Endometrium (tissue), 2 donors: ENCODE measurements at regions not wholly inside any gene's neighbourhood (a gene's known extent, or its start where the extent isn't known, plus 50 kb on each side); places are given as distances from the start of the nearest gene placed in this dataset.

Experiments
- FAIRE-seq: peaks from 2 replicates; lab custom pipeline; 2012; peaks lifted over from hg19 to GRCh38; lab: Jason Lieb, UNC
- donor health status: control.
- donor health status: control.

DNA sequence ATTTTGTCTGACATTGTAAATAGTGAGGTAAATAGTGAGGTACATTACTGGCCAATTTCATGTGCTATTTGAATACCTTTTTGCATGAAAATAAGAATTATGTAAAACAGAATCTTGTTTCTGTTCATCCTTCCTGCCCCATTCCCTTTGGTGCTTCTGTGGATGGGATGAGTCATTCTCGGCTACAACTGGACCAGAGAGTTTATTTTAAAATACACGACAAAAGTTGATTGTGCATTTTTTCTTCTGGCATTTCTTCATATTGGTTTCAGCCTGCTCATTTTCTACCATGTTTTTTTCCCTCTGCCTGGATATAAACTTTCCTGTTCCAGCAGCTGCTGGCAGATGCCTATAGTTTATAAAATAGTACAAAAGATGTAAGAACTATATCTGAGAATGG, 107.5 kb downstream of the CYSLTR2 start:
- no peak for FAIRE-seq

DNA sequence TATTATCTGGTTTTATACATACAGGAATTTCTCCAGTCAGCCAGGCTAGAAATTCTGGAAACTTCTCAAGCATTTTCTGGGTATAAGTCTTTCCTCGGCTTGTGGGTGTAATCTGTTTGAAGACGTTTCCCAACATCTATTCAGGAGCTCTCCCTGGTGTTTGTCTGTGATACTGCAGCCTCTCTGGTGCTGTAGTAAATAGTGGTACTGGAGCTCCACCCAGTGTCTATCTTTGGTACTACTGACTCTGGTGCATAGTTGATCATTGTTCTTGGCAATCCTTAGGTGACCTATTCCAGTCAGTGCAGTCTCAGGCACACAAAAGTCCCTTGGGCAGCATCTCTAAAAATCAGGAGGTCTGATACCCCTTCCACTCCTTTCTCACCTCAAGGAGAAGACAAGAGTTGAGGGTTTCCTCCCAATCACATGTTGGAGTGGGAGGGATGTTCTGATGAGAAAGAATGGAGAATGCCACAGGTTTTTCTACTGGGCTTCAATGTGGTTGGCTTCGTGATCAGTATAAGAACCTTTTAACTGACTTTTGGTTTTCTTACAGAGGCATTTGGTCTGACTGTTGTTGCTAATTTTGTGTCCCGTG, 115.5 kb downstream of the CYSLTR2 start:
- peak; percentile 85 for FAIRE-seq

GRCh38 chr13:48770372-48770771, 116.6 kb downstream of the CYSLTR2 start:
- FAIRE-seq = no peak

GRCh38 chr13:48772908-48773307, 119.2 kb downstream of the CYSLTR2 start:
- FAIRE-seq = peak; percentile 23

GRCh38 chr13:48773531-48774275, 120.0 kb downstream of the CYSLTR2 start:
- no peak for FAIRE-seq

GRCh38 chr13:48775285-48775684, 121.6 kb downstream of the CYSLTR2 start:
- FAIRE-seq = no peak

- FAIRE-seq = peak; percentile 76
Observed at GRCh38 chr13:48775804-48776203, 122.1 kb downstream of the CYSLTR2 start.

DNA sequence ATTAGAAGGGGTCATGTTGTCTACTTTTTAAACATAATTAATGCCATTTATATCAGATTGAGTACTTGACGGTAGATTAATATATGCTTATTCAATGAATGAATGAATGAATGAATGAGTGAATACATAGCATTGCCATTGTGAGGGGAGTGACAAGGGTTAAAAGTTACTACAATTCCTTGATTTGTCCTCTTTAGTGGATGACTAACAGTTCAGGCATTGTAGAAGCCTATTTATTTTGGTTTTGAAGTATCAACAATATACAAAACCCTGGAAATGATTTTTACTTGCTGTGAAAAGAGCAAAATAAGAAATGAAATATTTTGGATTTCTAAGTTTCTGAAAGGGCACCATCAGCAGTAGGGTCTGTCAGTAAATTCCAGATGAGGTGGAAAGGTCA, 122.7 kb downstream of the CYSLTR2 start:
- peak; percentile 85 for FAIRE-seq

- no peak for FAIRE-seq
Observed at GRCh38 chr13:48778610-48779009, 124.9 kb downstream of the CYSLTR2 start.

DNA sequence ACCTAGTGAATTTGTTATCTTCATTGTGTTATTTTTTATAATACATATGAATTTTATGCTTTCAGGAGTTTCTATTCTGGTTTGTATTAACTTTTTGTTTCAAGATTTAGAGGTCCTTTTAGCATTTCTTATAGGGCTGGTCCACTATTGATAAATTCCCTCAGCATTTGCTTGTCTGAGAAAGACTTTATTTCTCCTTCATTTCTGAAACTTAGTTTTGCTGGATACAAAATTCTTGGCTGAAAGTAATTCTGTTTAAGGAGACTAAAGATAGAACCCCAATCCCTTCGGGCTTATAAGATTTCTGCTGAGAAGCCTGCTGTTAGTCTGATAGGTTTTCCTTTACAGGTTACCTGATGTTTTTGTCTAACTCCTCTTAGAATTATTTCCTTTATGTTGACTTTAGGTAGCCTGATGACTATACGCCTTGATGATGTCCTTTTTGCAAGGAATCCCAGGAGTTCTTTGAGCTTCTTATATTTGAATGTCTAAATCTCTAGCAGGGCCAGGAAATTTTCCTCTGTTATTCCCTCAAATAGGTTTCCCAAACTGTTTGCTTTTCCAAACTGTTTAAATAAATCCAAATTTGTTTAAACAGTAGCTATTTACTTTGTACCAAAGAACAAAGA, 127.1 kb downstream of the CYSLTR2 start:
- no peak for FAIRE-seq

DNA sequence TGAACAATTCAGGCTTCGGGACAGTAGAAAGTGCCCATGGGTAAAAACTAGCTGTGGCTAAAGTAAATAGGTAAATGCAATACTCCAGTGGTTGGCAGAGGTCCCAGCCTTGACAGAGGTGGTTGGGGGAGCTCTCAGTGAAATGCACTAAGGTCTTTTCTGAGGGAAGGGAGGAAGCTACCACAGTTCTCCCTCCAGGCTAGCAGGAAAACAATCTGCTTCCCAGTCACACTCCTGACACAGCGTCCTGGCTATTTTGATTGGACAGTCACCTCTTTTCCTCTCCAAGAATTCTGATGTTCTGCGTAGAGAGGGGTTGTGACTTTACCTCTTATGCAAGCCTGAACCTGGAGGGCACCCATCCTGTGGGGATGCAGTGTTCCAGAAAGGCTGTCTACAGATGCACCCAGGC, 128.7 kb downstream of the CYSLTR2 start:
- no peak for FAIRE-seq

DNA sequence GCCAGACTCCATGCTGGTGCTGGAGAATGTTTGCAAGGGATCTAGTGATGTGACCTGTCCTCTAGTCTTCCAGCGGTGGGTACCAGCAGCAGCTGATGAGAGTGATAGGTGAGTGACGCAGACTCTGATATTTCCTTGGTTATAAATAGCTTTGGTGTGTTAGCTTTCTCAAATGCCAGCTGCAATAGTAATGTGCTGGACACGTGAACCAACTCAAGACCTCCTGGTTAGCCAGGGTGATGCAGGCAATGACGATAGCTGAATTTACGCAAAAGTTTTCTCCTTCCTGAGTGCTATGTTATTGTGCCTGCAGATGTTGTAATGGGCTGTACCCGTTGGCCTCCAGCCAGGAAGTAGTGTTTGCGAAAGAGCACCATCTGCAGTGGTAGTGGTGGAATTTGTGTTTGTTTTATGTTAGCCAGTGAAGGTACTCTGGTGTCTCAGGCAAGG, 129.5 kb downstream of the CYSLTR2 start:
- FAIRE-seq = no peak

DNA sequence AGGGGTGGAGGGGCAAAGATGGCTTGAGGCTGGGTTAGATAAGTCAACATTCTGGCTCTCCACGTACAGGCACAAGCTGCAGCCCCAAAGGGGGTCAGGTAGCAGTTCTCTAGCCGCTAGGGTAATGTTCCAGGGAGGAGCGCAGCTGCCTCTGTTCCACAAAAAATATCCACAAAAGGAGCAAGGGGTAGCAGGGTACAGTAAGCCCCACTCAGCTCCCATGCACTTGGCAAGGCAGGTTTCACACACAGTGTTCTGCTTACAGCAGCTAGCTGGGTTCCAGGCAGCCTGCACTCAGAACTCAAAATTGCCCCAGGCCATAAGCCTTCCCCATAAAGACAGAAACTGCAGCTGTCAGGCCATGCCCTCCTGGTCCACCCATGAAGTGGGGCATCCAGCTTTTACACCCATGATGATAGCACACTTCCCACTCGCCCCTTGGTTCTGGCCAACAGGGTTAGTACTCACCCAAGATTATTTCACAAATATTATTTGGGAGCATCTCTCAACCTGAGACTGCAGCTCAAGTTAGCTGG, 130.0 kb downstream of the CYSLTR2 start:
- FAIRE-seq = no peak

- FAIRE-seq = no peak
Observed at GRCh38 chr13:48784916-48785548, 131.3 kb downstream of the CYSLTR2 start.

DNA sequence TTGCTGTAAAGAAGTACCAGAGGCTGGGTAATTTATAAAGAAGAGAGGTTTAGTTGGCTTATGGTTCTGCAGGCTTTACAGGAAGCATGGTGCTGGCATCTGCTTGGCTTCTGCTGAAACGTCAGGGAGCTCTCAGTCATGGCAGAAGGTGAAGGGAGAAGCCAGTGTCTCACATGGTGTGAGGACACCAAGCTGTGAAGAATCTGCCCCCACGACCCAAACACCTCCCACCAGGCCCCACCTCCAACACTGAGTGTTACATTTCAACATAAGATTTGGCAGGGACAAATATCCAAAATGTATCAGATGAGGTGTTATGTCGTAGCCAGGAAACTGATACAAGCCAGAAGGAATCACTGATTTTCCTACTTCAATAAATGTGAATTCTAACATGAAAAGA, 136.5 kb downstream of the CYSLTR2 start:
- no peak for FAIRE-seq

DNA sequence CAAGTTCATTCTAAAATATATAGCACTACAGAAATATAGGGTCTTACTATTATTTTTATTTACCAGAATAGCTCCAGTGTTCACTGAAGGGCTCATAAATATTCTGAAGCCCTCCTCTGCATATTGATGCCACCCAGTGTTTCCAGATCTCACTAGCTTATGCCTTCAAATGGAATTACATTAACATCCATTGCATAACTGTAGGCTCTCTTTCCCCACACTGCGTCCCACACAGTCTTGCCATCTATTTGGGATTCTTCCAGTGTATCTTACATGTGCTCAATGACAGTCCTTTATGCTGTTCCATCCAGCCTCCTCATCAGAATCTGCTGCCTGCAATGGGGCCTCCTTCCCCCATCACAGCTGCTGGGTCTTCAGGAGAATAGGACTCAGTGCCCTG, 137.2 kb downstream of the CYSLTR2 start:
- FAIRE-seq = no peak

GRCh38 chr13:48797127-48797526, 143.4 kb downstream of the CYSLTR2 start:
- no peak for FAIRE-seq

DNA sequence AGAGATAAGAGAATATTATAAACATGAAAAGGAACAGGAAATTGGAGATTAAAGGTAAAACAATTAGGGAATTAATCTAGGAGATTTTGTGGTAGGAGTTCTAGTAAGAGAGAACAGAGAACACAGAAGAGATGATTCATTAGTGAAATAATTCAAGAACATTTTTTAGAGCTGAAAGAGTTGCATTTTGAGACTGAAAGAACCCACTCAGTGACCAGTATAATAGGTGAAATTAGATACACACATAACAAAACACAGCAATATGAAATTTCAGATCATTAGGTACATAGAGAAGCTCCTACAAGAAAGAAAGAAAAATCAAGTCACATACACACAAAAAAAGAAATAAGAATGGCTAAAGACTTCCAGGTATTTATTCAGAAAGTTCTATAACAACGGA, 144.0 kb downstream of the CYSLTR2 start:
- FAIRE-seq = no peak

DNA sequence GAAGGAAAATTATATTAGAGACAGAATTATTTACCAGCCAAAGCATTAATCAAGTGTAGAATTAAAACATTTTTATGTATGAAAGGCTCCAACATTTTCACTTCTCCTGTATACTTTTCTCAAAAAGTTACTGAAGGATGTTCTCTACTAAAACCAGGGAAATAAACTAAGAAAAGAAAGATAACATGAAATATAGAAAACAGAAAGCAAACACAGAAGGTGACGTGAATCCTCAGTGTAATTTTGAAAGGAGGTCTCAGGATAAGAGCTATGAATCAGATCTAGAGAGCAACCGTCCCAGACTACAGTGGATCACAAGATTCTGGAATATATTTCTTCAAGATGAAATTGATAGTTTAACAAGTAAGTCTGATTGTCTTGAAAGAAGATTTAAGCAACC, 144.5 kb downstream of the CYSLTR2 start:
- FAIRE-seq = no peak

DNA sequence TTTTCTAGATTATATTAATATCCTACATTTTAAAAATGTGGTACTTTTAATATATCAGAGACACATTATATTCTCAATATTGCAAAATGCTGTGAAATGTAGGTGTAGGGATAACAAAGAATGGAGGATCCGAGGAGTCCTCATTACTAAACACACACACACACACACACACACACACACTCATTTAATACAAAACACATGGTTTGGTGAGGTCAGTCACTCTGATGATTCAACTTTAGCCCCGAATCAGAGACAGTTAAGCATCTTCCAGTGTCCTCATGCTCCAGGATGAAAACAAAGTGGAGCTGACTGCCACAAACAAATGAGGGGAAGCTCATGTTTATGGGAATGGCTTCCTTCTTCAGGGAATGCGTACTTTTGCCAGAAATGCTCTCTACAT, 147.5 kb downstream of the CYSLTR2 start:
- FAIRE-seq = no peak

DNA sequence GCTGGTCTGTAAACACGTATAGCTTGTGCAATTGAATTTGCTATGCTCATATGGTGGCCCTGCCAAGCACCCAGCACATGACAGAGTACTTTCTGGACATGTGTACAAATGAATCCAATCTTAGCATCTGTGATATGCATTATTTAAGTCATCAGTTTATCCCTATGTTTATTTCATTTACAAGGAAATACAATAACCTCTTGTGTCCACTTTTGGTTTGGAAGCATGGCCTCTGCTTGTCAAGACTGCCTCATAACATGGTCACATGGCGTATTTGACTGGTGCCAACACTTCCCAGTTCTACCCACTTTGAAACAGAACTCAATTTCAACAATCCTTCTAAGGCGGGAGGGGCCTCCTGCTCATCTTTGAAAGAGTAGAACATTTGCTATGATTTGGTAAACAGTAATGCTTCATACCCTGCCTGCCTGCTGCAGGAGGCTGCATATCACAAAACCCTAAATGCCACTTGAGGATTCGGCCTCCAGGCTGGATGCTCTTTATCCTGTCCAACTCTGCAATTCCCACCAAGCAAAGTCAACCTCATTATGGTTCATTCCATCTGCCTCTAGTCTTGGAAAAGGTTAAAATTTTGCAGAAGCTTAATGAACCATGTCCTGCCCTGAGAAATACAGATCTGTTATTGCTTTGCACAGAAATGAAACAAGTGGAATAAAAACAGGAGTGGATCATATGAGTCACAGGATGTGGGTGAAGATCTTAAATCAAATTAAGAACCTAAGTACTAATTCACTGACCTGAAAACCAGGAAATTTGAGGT, 151.3 kb downstream of the CYSLTR2 start:
- no peak for FAIRE-seq

DNA sequence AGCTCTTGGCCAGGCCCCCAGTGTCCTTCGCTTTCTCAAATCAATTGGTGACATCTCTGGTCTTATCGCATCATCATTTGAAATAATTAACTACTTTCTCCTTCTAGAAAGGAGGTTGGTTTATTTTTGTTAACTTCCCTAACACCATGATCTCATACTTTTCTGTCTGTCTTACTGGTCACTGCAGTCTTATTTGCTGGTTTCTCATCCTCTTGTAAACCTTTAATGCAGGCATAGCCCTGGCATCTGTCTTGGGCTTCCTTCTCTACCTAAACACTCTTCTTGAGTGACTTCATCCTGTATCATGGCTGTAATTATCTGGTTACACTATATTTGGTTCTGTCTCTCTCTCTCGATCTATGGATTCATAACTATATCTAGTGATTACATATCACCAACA, 152.8 kb downstream of the CYSLTR2 start:
- no peak for FAIRE-seq
